ENCODE measurements at regions not wholly inside any gene's neighbourhood (a gene's known extent, or its start where the extent isn't known, plus 50 kb on each side); places are given as distances from the start of the nearest gene placed in this dataset.

DNA sequence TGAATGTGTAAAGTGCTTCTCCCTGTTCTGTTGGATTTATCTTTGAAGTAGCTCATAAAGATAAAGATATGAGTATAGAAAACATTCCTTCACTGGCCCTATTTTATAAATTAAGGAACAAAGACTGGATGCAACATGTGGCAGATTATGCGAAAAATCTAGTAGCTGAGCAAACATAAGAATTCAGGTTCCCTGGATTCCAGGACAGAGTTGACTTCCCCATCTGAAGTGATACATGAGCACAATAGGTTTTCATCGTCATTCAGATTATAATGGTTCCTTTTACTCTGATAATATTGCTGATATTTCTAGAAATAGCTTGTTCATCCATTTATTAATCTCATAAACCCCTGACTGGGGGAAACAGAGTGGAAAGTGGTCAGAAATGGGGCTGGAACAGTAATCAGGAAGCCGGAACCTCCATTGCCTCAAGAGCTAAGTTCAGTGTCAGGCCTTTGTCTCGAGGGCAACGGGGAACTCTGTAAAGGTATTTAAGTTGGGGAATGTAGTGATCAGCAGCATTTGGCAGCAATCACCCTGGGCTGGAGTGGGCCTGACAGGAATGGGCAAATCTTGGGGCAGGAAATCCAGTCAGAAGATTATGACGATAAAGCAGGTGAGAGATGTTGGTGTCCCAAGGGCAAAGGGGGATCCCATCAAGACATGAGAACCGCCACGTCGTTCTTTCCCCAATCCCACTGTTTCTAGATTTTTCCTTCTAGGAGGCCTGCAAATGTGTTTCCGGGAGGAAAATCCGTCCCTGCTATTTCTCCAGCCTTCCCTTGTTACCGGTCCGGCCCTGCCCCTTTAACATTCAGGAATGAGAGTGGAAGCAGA, 232.5 kb upstream of the SERP2 start:
- Mint-ChIP-seq H3K27ac (peak overlapping the region; percentile 90), H3K4me1 (ENCODE audit: low read depth) (peaks cover 15% of the 10 kb centered on the region), H3K27me3 (ENCODE audit: insufficient read depth) (peaks cover 15% of the 10 kb centered on the region), H3K9me3 (no peaks in the 10 kb centered on the region), H3K36me3 (ENCODE audit: low read depth) (no peaks in the 10 kb centered on the region), H3K4me3 (peak overlapping the region; percentile 88)
- no peak for DNase-seq
- TF ChIP-seq, protein P1, sequence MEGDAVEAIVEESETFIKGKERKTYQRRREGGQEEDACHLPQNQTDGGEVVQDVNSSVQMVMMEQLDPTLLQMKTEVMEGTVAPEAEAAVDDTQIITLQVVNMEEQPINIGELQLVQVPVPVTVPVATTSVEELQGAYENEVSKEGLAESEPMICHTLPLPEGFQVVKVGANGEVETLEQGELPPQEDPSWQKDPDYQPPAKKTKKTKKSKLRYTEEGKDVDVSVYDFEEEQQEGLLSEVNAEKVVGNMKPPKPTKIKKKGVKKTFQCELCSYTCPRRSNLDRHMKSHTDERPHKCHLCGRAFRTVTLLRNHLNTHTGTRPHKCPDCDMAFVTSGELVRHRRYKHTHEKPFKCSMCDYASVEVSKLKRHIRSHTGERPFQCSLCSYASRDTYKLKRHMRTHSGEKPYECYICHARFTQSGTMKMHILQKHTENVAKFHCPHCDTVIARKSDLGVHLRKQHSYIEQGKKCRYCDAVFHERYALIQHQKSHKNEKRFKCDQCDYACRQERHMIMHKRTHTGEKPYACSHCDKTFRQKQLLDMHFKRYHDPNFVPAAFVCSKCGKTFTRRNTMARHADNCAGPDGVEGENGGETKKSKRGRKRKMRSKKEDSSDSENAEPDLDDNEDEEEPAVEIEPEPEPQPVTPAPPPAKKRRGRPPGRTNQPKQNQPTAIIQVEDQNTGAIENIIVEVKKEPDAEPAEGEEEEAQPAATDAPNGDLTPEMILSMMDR (IDR thresholded peaks at IDR 0.05), result no peak

DNA sequence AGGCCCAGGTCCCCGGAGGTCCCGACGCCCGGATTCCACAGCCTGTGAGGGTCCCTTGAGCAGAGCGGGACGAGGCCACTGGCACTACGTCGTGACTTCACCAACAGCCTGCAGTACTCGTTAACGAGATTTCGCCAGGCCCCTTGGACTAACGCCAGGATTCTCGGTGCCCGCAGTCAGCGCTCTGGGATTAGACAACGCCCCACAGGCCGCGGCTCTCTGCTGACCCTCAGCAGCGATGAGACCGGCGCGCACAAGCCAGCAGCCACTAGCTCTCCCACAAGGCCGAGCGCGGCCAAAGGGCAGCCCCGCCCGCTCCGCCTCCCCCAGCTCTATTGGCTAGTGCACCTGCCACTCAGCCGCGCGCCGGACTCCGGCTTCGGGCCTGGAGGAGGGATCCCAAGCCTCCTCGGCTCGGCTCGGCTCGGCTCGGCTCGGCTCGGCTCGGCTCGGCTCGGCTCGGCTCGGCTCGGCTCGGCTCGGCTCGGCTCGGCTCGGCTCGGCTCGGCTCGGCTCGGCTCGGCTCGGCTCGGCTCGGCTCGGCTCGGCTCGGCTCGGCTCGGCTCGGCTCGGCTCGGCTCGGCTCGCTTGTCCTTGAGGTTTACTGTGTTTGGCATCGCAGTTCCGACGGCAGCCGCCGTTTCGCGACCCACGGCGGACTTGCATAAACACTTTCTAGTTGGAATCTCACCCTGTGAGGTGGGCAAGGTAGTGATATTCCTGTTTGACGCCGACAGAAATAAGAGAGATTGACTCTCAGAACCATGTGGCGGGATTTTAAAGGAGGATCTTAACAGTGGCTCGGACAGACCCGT, 231.7 kb upstream of the SERP2 start:
- peak overlapping the region; percentile 88 for H3K4me3 Mint-ChIP-seq

DNA sequence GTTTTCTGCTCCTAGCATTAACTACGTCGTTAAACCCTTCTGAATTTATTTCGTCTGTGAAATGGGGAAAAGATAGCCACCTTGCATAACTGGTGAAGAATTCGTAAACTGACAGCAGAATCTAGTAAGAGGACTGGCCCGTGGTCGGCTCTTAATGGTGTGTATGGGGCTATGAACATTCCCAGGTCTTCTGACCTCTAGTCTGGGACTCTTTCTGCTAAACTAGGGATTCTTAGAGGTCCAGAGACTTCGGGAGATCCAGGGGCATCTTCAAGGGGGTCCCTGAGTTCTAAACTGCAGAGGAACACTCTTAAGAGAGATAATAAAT, 231.1 kb upstream of the SERP2 start:
- H3K4me3 Mint-ChIP-seq, result peak overlapping the region; percentile 87
- peaks cover 7% of the 10 kb centered on the region; the same call in 1 of the 2 replicates for H3K4me1 Mint-ChIP-seq (ENCODE audit: low read depth)
- peak overlapping the region; percentile 58 for H3K27ac Mint-ChIP-seq
- no peaks in the 10 kb centered on the region for H3K9me3 Mint-ChIP-seq
- H3K36me3 Mint-ChIP-seq (ENCODE audit: low read depth), result no peaks in the 10 kb centered on the region
- TF ChIP-seq, protein P1 (IDR thresholded peaks at IDR 0.05), result no peak
- H3K27me3 Mint-ChIP-seq (ENCODE audit: insufficient read depth), result peaks cover 15% of the 10 kb centered on the region
- DNase-seq, result no peak

More for the DNA sequence above, 231.7 kb upstream of the SERP2 start:
- Mint-ChIP-seq H3K4me1 (ENCODE audit: low read depth) (peaks cover 10% of the 10 kb centered on the region), H3K27me3 (ENCODE audit: insufficient read depth) (peaks cover 15% of the 10 kb centered on the region), H3K9me3 (no peaks in the 10 kb centered on the region), H3K36me3 (ENCODE audit: low read depth) (no peaks in the 10 kb centered on the region), H3K27ac (peak overlapping the region; percentile 90)
- peak; percentile 95 for DNase-seq
- TF ChIP-seq, protein P1 (IDR thresholded peaks at IDR 0.05), result no peak

DNA sequence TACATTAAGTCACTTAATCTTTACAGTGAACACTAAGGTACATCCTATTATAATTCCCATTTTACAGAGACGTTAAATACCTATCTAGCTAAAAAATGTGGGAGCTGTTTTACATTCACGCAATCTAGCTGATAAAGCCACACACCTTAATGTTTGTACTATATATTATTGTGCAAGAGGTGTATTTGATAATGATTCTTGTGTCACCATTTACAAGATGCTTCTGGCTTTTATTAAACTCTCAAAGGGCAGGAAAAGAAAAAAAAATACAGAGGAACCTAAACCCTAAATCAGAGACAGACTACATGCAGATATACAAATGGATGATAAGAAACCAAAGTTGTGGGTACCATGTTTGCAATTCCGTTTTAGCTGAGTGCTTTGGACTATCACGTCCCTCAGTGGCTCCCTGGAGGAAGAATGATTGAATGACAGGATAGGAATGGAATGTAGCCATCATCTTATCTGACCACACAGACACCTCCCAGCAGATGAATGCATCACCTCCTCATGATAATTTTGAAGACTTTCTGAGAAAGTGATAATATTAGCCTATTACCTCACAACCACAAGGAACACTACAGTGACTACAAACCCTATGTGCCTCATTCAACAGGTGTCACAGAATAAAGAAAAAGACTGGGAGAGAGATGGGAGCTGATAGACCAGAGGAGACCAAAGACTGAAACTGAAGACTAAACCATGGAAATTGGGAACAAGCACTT, 230.5 kb upstream of the SERP2 start:
- no peak for DNase-seq
- no peaks in the 10 kb centered on the region for H3K36me3 Mint-ChIP-seq (ENCODE audit: low read depth)
- H3K9me3 Mint-ChIP-seq, result no peaks in the 10 kb centered on the region
- no peak overlapping the region for H3K27ac Mint-ChIP-seq
- TF ChIP-seq, protein P1 (IDR thresholded peaks at IDR 0.05), result no peak
- H3K4me3 Mint-ChIP-seq, result no peak overlapping the region; the same call in 1 of the 2 replicates
- peaks cover 13% of the 10 kb centered on the region for H3K27me3 Mint-ChIP-seq (ENCODE audit: insufficient read depth)
- H3K4me1 Mint-ChIP-seq (ENCODE audit: low read depth), result peaks cover 7% of the 10 kb centered on the region; the same call in 1 of the 2 replicates

DNA sequence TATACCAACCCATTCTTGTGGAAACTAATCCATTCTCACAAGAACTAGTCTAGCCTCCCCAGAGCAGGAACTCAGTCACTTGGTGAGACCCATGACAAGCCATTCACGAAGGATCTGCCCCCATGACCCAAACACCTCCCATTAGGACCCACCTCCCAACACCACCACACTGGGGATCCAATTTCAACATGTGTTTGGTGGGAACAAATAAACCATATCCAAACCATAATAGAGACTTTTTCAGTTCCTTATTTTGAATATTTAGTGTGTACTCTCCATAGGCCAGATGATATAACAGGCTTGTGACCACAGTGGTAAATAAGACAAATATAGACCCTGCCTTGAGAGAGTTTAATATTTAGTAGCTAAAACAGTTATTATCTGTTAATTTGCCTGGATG, 227.5 kb upstream of the SERP2 start:
- Mint-ChIP-seq H3K36me3 (ENCODE audit: low read depth) (no peaks in the 10 kb centered on the region), H3K4me3 (no peak overlapping the region), H3K27ac (no peak overlapping the region), H3K4me1 (ENCODE audit: low read depth) (peaks cover 7% of the 10 kb centered on the region; the same call in 1 of the 2 replicates), H3K27me3 (ENCODE audit: insufficient read depth) (peaks cover 12% of the 10 kb centered on the region), H3K9me3 (no peaks in the 10 kb centered on the region)
- TF ChIP-seq, protein P1 (IDR thresholded peaks at IDR 0.05), result no peak
- no peak for DNase-seq

All from HFFc6 (cell line).